ENCODE measurements at regions not wholly inside any gene's neighbourhood (a gene's known extent, or its start where the extent isn't known, plus 50 kb on each side); places are given as distances from the start of the nearest gene placed in this dataset.

GRCh38 chr3:81908561-81908960 is 147.1 kb upstream of the GBE1 start:
- WGBS, 4 donors: 65 to 68% (median 66%) methylated on average over 5 of the region's 5 CpGs
- Histone ChIP-seq H3K27ac (no peak overlapping the region), H3K4me3 (no peak overlapping the region), H3K4me1 (peaks cover 0 to 5% (median 0%) of the 10 kb centered on the region in 12 donors), H3K9me3 (no peaks in the 10 kb centered on the region), H3K36me3 (no peaks in the 10 kb centered on the region), H3K27me3 (no peaks in the 10 kb centered on the region)
- TF ChIP-seq POLR2A (IDR thresholded peaks at IDR 0.05) (no peak), CTCF (IDR thresholded peaks at IDR 0.05) (no peak)
- intact Hi-C loops (cut with DNase I): loop anchor here in 2 of 10 donors (5.0 to 10.0 kb wide), 2 partner anchors 241 to 244 kb away; no protein-coding TSS in a partner anchor
- DNase-seq: no peak
- no peak for ATAC-seq

GRCh38 chr3:81898336-81898735 is 136.9 kb upstream of the GBE1 start:
- Histone ChIP-seq H3K4me1 (no peaks in the 10 kb centered on the region), H3K36me3 (no peaks in the 10 kb centered on the region), H3K9me3 (peaks cover 0 to under 1% (median 0%) of the 10 kb centered on the region in 12 donors), H3K27ac (no peak overlapping the region), H3K4me3 (no peak overlapping the region), H3K27me3 (no peaks in the 10 kb centered on the region)
- DNase-seq (no peak), ATAC-seq (no peak)
- WGBS, 4 donors: 59 to 96% (median 72%) methylated on average over 1 of the region's 1 CpG
- no peak for TF ChIP-seq POLR2A (IDR thresholded peaks at IDR 0.05)
- no peak for TF ChIP-seq CTCF (IDR thresholded peaks at IDR 0.05)
- intact Hi-C loops (cut with DNase I): no loop called here

GRCh38 chr3:81894598-81894997 is 133.2 kb upstream of the GBE1 start:
- WGBS, 4 donors: 71 to 75% (median 73%) methylated on average over 4 of the region's 4 CpGs
- no peaks in the 10 kb centered on the region for H3K27me3 ChIP-seq

More at GRCh38 chr3:81894598-81894997, 133.2 kb upstream of the GBE1 start:
- no peaks in the 10 kb centered on the region for H3K36me3 ChIP-seq
- peaks cover 0 to 4% (median 0%) of the 10 kb centered on the region in 12 donors for H3K9me3 ChIP-seq
- intact Hi-C loops (cut with DNase I): no loop called here
- H3K4me3 ChIP-seq: no peak overlapping the region
- ATAC-seq (no peak), DNase-seq (no peak)
- H3K27ac ChIP-seq: no peak overlapping the region
- TF ChIP-seq CTCF (IDR thresholded peaks at IDR 0.05) (no peak), POLR2A (IDR thresholded peaks at IDR 0.05) (no peak)
- H3K4me1 ChIP-seq: no peaks in the 10 kb centered on the region

Data from heart left ventricle (tissue), 16 donors.